ENCODE measurements at regions not wholly inside any gene's neighbourhood (a gene's known extent, or its start where the extent isn't known, plus 50 kb on each side); places are given as distances from the start of the nearest gene placed in this dataset.
"Not testable (repeated sequence)": the region's sequence is repeated elsewhere in the genome, so short reads cannot be mapped to it uniquely, and the experiment has no call there.

- no peak for DNase-seq (ENCODE audit: low read depth in 3 of 3, low spot score in 1 of 3)
These were observed 1369.8 kb upstream of the LRRTM3 start for GRCh38 chr10:65556006-65556405.

DNA sequence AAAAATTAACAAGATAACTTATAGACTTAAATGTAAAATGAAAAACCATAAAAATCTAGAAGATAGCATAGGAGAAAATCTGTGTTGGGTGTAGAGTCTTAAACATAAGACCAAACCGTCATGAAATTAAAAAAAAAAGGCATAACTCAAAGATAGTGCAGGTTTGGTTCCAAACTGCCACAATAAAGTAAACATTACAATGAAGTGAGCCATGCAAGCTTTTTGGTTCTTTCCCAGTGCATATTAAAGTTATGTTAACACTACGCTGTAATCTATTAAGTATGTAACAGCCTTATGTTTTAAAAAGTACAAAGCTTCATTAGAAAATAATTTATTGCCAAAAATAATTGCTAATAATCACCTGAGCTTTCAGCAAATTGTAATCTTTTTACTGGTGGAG lies 1366.5 kb upstream of the LRRTM3 start:
- no peak for DNase-seq (ENCODE audit: low read depth in 3 of 3, low spot score in 1 of 3)

DNA sequence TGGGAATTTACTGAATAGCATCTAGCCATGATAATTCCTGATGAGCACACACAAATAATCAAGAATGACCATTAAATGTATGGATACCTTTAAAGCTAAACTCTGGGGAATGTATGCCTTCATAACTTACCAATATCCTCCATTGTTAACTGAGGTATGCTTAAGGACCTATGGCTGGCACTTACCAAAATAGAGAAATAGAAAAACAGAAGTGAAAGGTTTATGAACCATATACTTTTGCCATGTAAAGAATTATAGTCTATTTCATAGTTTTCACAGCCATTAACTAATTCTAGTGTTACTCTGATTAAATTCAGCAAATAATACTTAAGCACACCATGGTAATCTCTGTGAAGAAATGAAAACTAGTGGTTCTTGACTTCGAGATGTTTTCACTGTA lies 1360.6 kb upstream of the LRRTM3 start:
- DNase-seq (ENCODE audit: low read depth in 3 of 3, low spot score in 1 of 3), result no peak

DNA sequence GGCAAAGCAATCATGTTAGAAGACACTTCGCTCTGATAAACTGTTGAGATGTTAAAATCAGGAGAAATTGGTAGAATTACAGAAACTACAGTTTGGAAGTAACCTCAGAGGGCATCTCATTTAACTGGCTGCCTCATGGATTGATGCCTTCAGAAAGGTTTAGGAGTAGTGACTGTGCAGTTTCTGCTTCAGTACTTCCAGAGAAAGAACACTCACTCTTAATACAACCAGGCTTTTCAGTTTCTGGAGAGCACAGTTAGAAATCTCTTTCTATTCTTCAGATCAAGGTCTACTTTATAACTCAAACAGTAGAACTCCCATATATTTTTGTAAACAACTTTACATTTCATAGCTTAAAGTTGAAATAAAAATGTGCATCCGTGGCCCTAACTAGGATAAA lies 1358.9 kb upstream of the LRRTM3 start:
- DNase-seq (ENCODE audit: low read depth in 3 of 3, low spot score in 1 of 3), result no peak

DNA sequence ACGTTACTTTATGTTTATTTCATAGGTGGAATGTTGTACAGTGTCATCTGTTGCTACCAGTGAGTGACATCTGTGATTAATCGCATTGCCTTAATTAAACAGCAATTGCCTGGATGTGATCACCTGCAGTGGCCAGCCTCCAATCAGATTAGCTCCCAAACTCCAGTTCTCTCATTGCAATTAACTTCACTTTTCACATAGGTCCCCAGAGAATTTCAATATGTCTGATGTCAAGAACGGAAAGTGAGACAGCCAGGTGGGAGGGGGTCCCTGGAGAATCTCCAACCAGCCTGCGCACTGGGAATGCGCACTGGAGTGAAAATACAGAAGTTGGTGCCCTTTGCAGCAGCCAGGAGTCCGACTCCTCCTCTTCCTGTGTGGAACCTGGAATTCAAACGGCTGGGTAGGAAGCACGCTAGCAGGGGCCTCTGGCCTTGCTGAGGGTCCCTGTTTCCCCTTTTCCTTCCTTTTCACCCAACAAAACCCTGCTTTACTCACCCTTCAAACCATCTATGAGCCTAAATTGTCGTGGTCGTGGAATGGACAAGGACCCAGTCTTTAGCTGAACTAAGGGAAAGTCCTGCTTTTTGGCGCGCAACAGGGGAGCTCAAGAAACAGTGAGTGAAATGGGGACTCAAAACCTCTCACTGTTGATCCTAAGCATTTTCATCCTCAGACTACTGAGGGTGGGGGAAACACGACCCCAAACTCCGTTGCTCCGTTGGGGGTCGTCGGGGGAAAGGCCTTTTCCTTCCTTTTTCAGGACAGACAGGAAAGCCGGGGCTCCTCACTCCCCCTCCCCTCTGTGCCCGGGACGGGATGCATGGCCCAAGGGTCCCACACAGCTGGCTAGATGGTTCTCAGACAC lies 1355.5 kb upstream of the LRRTM3 start:
- DNase-seq (ENCODE audit: low read depth in 3 of 3, low spot score in 1 of 3), result no peak

DNA sequence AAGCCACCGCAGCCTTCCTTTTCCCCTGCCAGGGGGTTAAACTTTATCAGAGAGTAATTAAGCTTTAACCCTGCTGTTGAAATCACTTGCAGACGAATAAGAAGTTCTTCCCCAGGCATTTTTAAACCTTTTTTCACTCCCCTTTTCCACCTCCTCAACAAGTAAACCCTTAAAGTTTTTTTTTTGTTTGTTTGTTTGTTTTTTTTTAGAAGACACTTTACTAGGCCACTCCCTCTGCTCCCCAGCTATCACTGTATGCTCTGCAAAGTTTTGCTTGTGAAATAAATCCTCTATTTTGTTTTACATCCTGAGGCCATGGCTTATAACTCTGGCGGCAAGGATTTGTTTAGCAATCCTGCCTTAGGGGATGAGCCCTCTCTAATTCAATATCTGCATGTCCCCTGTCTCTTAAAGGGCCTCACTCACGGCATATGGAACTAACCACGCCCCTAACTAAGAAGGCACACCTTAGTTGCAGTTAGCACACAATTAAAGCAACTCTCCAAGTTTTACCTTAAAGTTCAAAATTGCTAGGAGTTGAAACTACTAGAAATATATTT lies 1354.7 kb upstream of the LRRTM3 start:
- DNase-seq (ENCODE audit: low read depth in 3 of 3, low spot score in 1 of 3), result no peak

DNA sequence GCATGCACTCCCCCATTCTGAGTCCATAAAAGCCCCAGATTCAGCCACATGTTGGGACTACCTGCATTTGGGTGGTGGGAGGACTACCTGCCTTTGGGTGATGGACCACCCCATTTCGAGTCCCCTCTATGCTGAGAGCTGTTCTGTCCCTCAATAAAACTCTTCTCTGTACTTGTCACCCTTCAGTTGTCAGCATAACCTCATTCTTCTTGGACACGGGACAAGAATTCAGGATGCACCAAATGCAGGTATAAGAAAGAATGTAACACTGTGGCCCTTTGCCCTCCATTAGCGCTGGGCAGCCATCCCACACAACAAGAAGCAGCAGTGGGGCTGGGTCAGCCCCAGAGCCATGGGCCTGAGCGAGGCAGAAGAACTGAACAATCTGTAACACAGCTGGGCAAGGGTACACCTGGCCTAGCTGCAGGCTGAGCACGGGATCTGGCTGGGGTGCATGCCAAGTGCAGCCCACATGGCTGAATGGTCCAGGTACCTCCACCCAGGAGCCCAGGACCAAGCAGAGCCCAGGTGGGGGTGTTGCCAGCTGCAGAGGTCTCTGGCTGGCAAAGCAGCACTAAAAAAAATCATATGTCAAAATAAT lies 1344.3 kb upstream of the LRRTM3 start:
- DNase-seq (ENCODE audit: low read depth in 3 of 3, low spot score in 1 of 3), result no peak

- DNase-seq (ENCODE audit: low read depth in 3 of 3, low spot score in 1 of 3), result no peak
These were observed 1323.5 kb upstream of the LRRTM3 start for GRCh38 chr10:65602182-65602865.

DNA sequence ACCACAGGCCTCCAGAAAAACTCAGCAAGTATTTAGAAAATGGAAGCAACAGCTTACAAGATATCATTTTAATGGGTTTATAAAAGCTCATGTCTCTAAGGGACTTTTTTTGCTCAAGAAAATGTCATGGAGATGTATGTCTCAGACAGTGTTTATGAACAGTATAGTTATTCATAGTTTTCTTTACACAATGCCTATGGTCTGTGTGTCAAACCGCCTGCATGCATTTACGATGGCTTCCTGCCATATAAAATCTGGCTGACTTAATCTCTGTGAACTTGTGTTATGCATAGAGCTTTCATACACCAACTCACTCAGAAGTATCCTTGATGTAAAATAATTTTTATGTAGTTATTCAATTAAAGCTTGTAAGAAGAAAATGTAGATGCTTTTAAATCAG lies 1314.2 kb upstream of the LRRTM3 start:
- DNase-seq (ENCODE audit: low read depth in 3 of 3, low spot score in 1 of 3), result no peak

DNA sequence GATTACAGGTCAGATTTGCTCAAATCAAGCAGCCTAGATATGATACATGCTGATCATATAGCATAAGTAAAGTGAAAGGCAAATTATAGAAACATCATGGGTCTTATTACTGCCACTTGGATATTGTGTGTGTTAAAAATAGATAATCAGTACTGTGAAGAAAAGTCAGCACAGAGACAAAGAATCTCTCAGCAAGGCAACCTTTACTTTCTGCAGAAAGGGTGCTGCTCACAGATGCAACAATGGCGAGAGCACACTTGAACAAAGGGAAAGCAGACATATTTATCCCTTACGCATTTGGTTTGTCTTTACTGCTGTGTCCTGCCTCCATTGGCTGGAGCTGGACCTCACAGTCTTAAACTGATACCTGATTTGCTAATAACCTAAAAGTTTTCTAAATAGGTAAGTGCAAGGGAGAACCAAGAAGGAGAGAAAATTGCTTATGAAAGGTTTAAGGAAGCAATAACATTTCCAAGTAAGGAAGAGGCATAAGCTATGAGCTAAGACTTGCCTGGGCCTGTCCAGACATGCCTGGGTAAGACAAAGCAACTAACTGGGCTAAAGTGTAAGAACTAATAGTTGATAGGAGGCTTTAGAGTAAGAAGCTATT lies 1310.8 kb upstream of the LRRTM3 start:
- no peak for DNase-seq (ENCODE audit: low read depth in 3 of 3, low spot score in 1 of 3)

DNA sequence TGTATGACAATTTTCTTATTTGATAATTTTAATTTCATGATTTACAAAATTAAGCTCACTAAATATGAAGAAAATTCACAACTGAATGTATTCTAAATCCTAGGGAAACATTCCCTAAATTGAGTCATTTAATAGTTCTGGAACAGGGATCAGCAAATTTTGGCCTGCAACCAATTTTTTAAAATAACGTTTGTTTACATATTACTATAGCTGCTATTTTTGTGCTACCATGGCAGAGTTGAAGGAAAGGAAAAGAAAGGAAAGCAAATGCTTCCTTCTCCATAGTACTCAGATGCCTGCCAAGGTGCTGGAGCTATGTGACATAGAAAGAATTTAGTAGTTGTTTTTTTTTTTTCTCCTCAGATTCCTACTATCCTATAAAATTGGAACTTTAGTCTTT lies 1307.7 kb upstream of the LRRTM3 start:
- no peak for DNase-seq (ENCODE audit: low read depth in 3 of 3, low spot score in 1 of 3)

DNA sequence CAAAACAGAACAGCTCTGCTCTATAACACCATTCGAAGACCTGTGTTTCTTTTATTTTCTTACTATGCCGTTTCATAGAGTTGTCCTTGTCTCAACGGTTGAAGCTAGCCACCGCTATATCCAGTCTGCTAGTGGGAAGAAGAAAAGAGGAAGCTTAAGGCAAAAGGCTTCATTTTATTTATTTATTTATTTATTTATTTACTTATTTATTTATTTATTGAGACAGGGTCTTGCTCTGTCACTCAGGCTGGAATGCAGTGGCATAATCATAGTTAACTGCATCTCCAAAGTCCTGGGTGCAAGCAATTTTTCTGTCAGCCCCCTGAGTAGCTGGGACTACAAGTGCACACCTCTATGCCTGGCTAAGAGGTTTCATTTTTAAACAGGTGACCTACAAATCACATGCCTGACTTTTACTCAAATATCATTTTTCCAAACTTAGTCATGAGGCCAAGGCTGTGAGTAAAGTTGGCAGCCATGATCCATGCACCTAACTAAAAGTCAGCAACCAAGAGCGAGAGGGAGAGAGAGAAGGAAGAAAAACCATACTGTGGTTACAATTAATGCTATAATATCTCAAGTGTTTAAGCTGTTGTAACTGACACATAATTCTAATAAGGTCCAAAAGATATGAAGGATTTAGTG lies 1305.3 kb upstream of the LRRTM3 start:
- no peak for DNase-seq (ENCODE audit: low read depth in 3 of 3, low spot score in 1 of 3)

GRCh38 chr10:65622608-65623007 lies 1303.2 kb upstream of the LRRTM3 start:
- no peak for DNase-seq (ENCODE audit: low read depth in 3 of 3, low spot score in 1 of 3)

DNA sequence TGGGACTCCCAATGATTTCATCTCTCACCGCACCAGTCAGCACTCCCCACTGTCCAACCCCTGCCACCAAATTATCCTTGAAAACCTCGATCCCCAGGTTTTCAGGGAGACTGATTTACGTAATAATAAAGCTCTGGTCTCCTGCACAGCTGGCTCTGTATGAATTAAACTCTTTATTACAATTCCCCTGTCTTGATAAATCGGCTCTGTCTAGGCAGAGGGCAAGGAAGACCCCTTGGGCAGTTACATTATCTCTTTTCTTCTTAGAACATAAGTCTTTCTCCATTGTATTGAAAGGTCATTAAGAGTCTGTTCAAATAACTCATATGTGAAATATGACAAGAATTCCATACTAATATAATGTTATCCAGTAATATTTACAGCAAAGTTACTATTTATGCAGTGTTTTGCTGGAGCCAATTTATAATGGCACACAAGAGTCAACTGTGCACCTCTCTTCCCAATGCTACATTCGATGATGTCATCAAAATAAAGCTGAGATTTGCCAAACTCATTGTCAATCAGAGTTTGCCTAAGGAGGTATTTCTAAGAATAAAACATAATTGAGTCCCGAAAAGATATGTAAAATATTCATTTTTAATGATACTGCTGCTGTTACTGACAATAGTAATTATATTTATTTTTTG lies 1297.2 kb upstream of the LRRTM3 start:
- DNase-seq (ENCODE audit: low read depth in 3 of 3, low spot score in 1 of 3), result no peak

DNA sequence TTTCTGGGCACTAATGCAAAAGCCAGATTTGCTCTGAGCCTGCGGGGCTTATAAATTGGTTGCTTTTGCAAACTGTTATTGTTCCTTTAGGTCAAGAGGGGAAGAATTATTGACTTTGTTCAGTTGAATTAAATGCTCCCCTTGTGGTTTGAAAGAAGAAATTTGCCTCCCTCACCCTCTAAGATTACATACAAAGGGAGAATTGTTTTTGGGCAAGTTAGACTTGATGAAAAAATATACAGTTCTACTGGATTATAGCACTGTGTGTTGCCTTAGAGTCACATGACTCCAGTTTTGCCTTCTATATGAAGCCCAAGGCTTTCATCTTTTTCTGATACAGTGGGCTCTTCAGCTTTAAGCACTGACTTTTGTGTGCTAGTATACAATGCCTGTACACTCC lies 1265.8 kb upstream of the LRRTM3 start:
- no peak for DNase-seq (ENCODE audit: low read depth in 3 of 3, low spot score in 1 of 3)

DNA sequence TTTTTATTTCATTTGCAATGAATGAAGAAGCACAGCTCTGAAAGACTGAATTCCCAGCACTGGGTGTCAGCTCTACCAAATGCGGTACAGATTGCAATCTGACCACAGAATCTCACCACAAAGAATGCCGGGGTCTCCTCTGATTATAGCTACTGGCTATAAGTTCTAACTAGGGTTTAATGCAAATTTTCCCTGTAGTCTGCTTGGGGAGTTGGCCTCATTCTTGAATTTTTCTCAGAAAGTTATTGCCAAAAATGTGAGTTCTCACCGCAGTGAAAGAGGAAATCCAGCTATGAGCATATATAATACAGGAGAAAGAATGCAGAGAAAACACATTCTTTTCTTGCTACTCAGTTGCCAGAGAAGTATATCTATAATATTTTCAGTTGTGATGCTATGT lies 1255.7 kb upstream of the LRRTM3 start:
- no peak for DNase-seq (ENCODE audit: low read depth in 3 of 3, low spot score in 1 of 3)

DNA sequence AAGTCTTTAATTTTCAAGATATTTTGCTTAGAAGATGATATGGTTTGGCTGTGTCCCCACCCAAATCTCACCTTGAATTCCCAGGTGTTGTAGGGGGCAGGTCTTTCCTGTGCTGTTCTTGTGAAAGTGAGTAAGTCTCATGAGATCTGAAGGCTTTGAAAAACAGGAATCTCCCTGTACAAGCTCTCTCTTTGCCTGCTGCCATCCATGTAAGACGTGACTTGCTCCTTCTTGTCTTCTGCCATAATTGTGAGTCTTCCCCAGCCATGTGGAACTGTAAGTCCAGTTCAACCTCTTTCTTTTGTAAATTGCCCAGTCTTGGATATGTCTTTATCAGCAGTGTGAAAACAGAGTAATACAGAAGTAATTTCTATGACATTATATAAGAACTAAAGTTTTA lies 1255.2 kb upstream of the LRRTM3 start:
- DNase-seq (ENCODE audit: low read depth in 3 of 3, low spot score in 1 of 3), result not testable (repeated sequence)

GRCh38 chr10:65675236-65675635 lies 1250.6 kb upstream of the LRRTM3 start:
- DNase-seq (ENCODE audit: low read depth in 3 of 3, low spot score in 1 of 3), result no peak

DNA sequence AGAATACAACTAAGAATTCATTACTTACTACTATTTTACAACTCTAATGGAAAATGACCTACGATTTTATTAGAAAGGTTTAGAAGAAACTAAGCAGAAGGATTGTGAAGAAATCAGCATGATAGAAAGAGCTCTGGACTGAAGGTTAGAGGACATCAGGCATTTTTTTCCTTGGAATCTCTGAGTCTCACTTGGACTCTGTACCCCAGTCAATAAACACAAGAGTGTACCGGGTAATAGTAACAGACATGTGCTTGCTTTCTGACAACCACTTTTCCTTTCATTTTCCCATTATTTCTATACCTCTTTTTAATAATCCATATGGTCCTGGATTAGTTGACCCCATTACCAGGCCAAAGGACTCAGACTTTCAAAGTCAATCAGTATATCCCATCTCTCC lies 1240.9 kb upstream of the LRRTM3 start:
- DNase-seq (ENCODE audit: low read depth in 3 of 3, low spot score in 1 of 3), result no peak

GRCh38 chr10:65701168-65701776 lies 1224.6 kb upstream of the LRRTM3 start:
- DNase-seq (ENCODE audit: low read depth in 3 of 3, low spot score in 1 of 3), result no peak

Measured in stimulated activated CD4-positive, alpha-beta T cell treated with anti-CD3 and anti-CD28 coated beads, TNF-alpha, amount 100 ng/mL, for 1 hour (primary cell).